Effector memory CD8-positive, alpha-beta T cell (primary cell): ENCODE measurements at regions not wholly inside any gene's neighbourhood (a gene's known extent, or its start where the extent isn't known, plus 50 kb on each side); places are given as distances from the start of the nearest gene placed in this dataset.

Experiments
- ATAC-seq: fragments of 150-1000 bp; cut with Tn5 transposase; replicated peaks from 2 replicates; pipeline ENCODE4 v1.10.0; 2021; ENCODE audit warnings: mild to moderate bottlenecking, moderate library complexity
- DNase-seq, 3 experiments: peaks; one replicate each; pipeline ENCODE4 v3.0.0; 2021
- H3K27ac Mint-ChIP-seq, 2 donors: one replicate each; pipeline ENCODE4 v1.8.0; 2022; ENCODE audit warnings: mild to moderate bottlenecking in 2 of 2, mixed read lengths in 2 of 2, moderate library complexity in 2 of 2
- H3K27me3 Mint-ChIP-seq, 2 donors: one replicate each; pipeline ENCODE4 v1.8.0; 2022; ENCODE audit warnings: mixed read lengths in 2 of 2
- H3K36me3 Mint-ChIP-seq: one replicate; pipeline ENCODE4 v1.8.0; 2022; ENCODE audit warnings: mild to moderate bottlenecking, moderate library complexity, mixed read lengths; ENCODE audit not compliant: insufficient read depth
- H3K4me1 Mint-ChIP-seq, 2 donors: one replicate each; pipeline ENCODE4 v1.8.0; 2022; ENCODE audit warnings: low read depth in 2 of 2, mixed read lengths in 2 of 2
- H3K4me3 Mint-ChIP-seq, 2 donors: one replicate each; pipeline ENCODE4 v1.8.0; 2022; ENCODE audit warnings: mild to moderate bottlenecking in 2 of 2, mixed read lengths in 2 of 2, moderate library complexity in 2 of 2
- H3K9me3 Mint-ChIP-seq, 2 donors: one replicate each; pipeline ENCODE4 v1.8.0; 2022; ENCODE audit warnings: mixed read lengths in 2 of 2

DNA sequence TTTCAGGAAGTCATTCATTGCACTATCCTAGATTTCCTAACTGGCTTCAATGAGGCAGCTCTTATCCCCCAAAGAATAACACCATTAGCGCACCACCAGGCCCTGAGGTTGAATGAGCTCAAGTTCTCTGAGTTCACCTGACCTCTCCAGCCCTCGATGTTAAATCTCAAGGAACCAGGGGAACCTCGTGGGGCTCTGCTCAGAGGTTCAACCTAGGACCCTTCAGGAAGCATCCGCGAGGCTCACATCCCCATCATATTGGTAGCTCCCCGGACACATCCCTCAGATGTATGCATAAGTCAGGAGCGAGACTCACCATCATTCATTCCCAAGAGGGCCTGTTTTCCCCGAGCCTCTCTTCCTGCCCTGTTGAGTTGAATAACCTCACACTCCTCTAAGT is 145.6 kb upstream of the KLHL29 start:
- peaks cover 2 to 8% of the 10 kb centered on the region in 2 donors for H3K9me3 Mint-ChIP-seq
- no peak for DNase-seq
- H3K36me3 Mint-ChIP-seq: no peaks in the 10 kb centered on the region
- peaks cover 2 to 9% of the 10 kb centered on the region in 2 donors for H3K27me3 Mint-ChIP-seq
- H3K4me1 Mint-ChIP-seq: no peaks in the 10 kb centered on the region
- ATAC-seq: no peak
- H3K4me3 Mint-ChIP-seq: no peak overlapping the region
- no peak overlapping the region for H3K27ac Mint-ChIP-seq

- Mint-ChIP-seq H3K27ac (no peak overlapping the region), H3K27me3 (peaks cover 0 to 9% of the 10 kb centered on the region in 2 donors), H3K9me3 (peaks cover 2 to 8% of the 10 kb centered on the region in 2 donors), H3K4me3 (no peak overlapping the region), H3K4me1 (no peaks in the 10 kb centered on the region), H3K36me3 (no peaks in the 10 kb centered on the region)
- DNase-seq (no peak), ATAC-seq (no peak)
Observed at GRCh38 chr2:23241121-23241520, 143.9 kb upstream of the KLHL29 start.

DNA sequence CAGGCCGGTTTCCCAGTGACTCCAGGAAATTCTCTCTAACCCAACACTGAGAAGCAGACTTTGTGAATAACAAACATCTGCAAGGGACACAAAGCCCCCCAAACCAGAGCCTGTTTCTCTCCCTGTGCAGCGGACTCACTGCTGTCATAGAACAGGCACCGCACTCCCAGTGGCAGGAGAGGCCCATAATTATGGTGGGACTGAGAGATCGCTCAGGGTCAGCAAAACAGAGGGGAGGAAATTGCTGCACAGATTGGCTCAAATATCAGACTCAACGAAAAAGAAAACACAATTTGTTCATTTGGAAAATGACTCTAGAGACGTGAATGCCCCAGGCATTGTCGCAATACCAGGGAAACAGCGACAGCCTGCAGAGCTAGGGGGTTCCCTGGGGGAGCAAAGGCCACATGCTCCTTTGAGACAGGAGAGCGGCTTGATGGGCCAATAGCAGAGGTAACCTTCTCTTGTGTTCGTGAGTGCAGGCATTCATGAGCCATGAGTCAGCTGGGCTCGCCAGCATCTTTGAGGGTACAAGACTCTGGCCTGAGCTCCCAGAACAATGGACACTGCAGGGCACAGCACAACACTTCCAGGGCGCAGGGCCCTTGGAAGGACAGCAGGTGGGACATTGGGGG is 143.3 kb upstream of the KLHL29 start:
- no peaks in the 10 kb centered on the region for H3K4me1 Mint-ChIP-seq
- no peak overlapping the region for H3K27ac Mint-ChIP-seq
- H3K36me3 Mint-ChIP-seq: no peaks in the 10 kb centered on the region
- no peak overlapping the region for H3K4me3 Mint-ChIP-seq
- peaks cover 0 to 9% of the 10 kb centered on the region in 2 donors for H3K27me3 Mint-ChIP-seq
- H3K9me3 Mint-ChIP-seq: peaks cover 3 to 8% of the 10 kb centered on the region in 2 donors
- ATAC-seq (no peak), DNase-seq (no peak)

GRCh38 chr2:23243073-23243659 is 141.8 kb upstream of the KLHL29 start:
- DNase-seq (no peak), ATAC-seq (no peak)
- no peaks in the 10 kb centered on the region for H3K4me1 Mint-ChIP-seq
- H3K36me3 Mint-ChIP-seq: no peaks in the 10 kb centered on the region
- peaks cover 0 to 8% of the 10 kb centered on the region in 2 donors for H3K27me3 Mint-ChIP-seq
- peaks cover 5 to 8% of the 10 kb centered on the region in 2 donors for H3K9me3 Mint-ChIP-seq
- no peak overlapping the region for H3K4me3 Mint-ChIP-seq
- no peak overlapping the region for H3K27ac Mint-ChIP-seq

DNA sequence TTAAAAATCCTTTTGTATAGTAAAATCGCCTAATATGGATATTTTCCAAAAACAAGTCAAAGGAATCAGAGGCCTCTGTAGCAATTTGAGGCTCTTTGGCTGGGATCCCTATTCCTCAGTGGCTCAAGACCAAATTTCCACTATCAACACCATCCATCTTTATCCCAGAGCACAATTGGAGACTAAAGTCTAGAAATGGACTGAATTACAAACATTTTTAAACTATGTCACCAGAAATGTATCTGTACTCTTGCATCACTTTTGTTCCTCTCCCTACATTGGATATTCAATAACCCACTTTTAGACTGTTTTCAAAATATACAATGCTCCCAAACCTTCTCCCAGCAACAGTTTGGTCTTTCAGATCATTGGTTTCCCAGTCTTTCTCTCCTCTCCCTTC is 140.4 kb upstream of the KLHL29 start:
- ATAC-seq (no peak), DNase-seq (no peak)
- Mint-ChIP-seq H3K36me3 (no peaks in the 10 kb centered on the region), H3K4me1 (no peaks in the 10 kb centered on the region), H3K9me3 (peaks cover 3 to 8% of the 10 kb centered on the region in 2 donors), H3K4me3 (no peak overlapping the region), H3K27me3 (peaks cover 0 to 3% of the 10 kb centered on the region in 2 donors), H3K27ac (no peak overlapping the region)

GRCh38 chr2:23246992-23247683 is 137.8 kb upstream of the KLHL29 start:
- H3K36me3 Mint-ChIP-seq: no peaks in the 10 kb centered on the region
- peaks cover 0 to 3% of the 10 kb centered on the region in 2 donors for H3K9me3 Mint-ChIP-seq
- H3K27me3 Mint-ChIP-seq: peaks cover 6 to 22% of the 10 kb centered on the region in 2 donors
- H3K4me3 Mint-ChIP-seq: no peak overlapping the region
- no peak for ATAC-seq
- H3K4me1 Mint-ChIP-seq: no peaks in the 10 kb centered on the region
- no peak for DNase-seq
- no peak overlapping the region for H3K27ac Mint-ChIP-seq

- Mint-ChIP-seq H3K36me3 (no peaks in the 10 kb centered on the region), H3K9me3 (peaks cover 0 to 3% of the 10 kb centered on the region in 2 donors), H3K27ac (no peak overlapping the region), H3K4me1 (no peaks in the 10 kb centered on the region), H3K27me3 (peaks cover 6 to 22% of the 10 kb centered on the region in 2 donors), H3K4me3 (no peak overlapping the region)
- DNase-seq (no peak), ATAC-seq (no peak)
Observed at GRCh38 chr2:23248667-23249066, 136.3 kb upstream of the KLHL29 start.

DNA sequence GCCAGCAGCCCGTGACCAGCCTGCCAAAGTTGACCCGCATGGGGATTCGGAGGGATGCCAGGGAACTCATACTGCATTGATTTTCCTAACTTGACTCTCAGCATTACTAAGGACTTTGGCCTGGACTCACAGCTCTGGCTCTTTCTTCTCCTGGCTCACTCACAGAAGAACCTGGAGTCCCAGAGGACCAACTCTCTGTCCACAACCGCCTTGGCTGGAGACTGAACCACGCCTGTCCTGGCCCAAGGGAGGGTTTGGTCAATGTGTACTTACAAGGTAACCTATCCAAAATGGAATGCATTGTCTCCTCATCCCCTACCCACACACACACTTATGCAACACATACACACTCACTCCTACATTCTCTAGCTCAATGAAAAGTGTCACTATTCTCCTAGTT is 135.6 kb upstream of the KLHL29 start:
- no peak for DNase-seq
- Mint-ChIP-seq H3K36me3 (no peaks in the 10 kb centered on the region), H3K27me3 (peaks cover 6 to 22% of the 10 kb centered on the region in 2 donors), H3K4me1 (no peaks in the 10 kb centered on the region), H3K9me3 (peaks cover 0 to 3% of the 10 kb centered on the region in 2 donors), H3K27ac (no peak overlapping the region), H3K4me3 (no peak overlapping the region)
- ATAC-seq: no peak

DNA sequence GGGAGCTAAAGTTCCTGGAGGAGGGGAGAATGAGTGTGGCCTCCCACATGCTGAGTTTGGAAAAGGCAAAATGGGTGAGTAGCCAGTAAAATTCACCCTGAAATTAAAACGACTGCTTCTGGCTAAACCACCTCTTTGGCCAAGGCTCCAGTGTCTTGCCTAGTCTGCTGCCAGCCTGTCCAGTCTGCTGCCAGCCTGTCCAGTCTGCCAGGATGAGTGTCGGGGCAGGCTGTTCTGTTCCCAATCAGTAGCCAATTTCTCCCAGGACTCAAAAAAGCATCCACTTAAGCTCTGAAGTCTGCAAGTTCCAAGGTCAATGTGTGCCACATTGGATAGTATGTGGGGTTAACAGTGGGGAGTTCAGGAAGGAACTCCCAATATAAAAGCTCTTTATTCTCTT is 134.6 kb upstream of the KLHL29 start:
- Mint-ChIP-seq H3K4me1 (no peaks in the 10 kb centered on the region), H3K27ac (no peak overlapping the region), H3K9me3 (peaks cover 0 to 3% of the 10 kb centered on the region in 2 donors), H3K36me3 (no peaks in the 10 kb centered on the region), H3K27me3 (peaks cover 6 to 22% of the 10 kb centered on the region in 2 donors), H3K4me3 (no peak overlapping the region)
- DNase-seq (no peak), ATAC-seq (no peak)

DNA sequence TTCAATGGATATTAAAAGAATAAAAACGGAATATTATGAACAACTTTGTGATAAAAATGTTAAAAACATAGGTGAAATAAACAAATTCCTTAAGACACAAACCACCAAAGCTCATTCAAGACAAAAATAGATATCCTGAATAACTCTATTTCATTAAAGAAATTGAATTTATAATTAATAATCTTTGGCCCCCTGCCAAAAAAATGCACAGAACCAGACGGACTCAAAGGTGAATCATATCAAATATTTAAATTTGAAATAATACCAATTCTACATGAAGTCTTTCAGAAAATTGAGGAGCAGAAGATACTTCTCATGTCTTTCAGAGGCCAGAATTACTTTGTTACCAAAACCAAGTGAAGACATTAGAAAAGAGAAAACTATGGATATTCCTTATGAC is 128.3 kb upstream of the KLHL29 start:
- Mint-ChIP-seq H3K27me3 (peaks cover under 1 to 7% of the 10 kb centered on the region in 2 donors), H3K27ac (no peak overlapping the region), H3K36me3 (no peaks in the 10 kb centered on the region), H3K4me1 (no peaks in the 10 kb centered on the region), H3K9me3 (no peaks in the 10 kb centered on the region), H3K4me3 (no peak overlapping the region)
- DNase-seq (no peak), ATAC-seq (no peak)

- H3K9me3 Mint-ChIP-seq: no peaks in the 10 kb centered on the region
- no peak for DNase-seq
- H3K27me3 Mint-ChIP-seq: peaks cover 0 to 10% of the 10 kb centered on the region in 2 donors
- H3K4me1 Mint-ChIP-seq: no peaks in the 10 kb centered on the region
- no peak overlapping the region for H3K27ac Mint-ChIP-seq
- H3K4me3 Mint-ChIP-seq: no peak overlapping the region
- H3K36me3 Mint-ChIP-seq: no peaks in the 10 kb centered on the region
- ATAC-seq: no peak
Observed at GRCh38 chr2:23260621-23261020, 124.4 kb upstream of the KLHL29 start.

DNA sequence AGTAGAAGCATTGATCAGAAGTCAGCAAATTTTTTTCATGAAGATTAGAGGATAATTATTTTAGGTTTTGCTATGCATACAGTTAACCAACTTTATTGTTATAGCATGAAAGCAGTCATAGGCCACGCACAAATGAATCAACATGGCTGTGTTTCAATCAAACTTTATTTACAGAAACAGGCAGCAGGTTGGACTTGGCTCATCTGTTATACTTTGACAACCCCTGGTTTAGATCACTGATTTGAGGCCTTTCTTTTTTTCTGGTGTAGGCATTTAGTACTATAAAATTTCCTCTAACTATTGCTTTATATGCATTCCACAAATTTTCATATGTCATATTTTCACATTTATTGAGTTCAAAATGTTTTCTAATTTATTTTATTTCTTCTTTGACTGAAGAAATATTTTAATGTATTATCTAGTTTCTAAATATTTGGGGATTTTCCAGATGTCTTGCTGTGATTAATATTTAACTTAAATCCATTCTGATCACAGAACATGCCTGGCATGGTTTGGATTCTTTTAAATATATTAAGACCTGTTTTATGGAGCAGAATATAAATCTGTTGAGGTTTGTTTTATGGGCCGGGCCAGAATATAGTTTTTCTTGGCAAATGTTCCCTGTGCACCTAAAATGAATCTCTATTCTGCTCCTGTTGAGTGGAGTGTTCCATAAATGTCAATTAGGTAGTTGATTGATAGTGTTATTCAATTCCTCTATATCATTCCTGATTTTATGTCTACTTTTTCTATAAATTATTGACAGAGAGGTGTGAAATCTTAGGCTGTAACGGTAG is 116.3 kb upstream of the KLHL29 start:
- DNase-seq (no peak), ATAC-seq (no peak)
- Mint-ChIP-seq H3K27ac (no peak overlapping the region), H3K27me3 (peaks cover 0 to 12% of the 10 kb centered on the region in 2 donors), H3K36me3 (no peaks in the 10 kb centered on the region), H3K4me1 (no peaks in the 10 kb centered on the region), H3K9me3 (no peaks in the 10 kb centered on the region), H3K4me3 (no peak overlapping the region)

DNA sequence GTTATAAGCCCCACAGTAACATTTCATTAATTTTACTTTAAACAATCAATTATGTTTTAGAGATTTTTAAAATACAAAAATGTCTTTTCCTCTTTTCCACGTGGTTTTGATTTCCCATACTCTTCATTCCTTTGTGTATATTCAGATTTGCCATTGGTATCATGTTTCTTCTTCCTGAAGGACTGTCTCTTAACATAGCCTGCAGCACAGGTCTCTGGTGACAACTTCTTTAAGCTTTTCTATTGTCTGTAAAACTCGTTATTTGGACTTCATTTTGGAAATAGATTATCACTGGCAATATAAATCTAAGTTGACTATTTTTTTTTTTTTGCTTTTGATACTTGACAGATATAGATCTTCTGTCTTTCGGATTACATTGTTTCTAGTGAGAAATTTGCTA is 115.2 kb upstream of the KLHL29 start:
- no peak for DNase-seq
- ATAC-seq: no peak
- no peak overlapping the region for H3K4me3 Mint-ChIP-seq
- peaks cover 0 to 12% of the 10 kb centered on the region in 2 donors for H3K27me3 Mint-ChIP-seq
- no peaks in the 10 kb centered on the region for H3K36me3 Mint-ChIP-seq
- no peaks in the 10 kb centered on the region for H3K9me3 Mint-ChIP-seq
- H3K4me1 Mint-ChIP-seq: no peaks in the 10 kb centered on the region
- H3K27ac Mint-ChIP-seq: no peak overlapping the region
